HuH-7.5 (cell line): ENCODE measurements at regions not wholly inside any gene's neighbourhood (a gene's known extent, or its start where the extent isn't known, plus 50 kb on each side); places are given as distances from the start of the nearest gene placed in this dataset.
"Not testable (repeated sequence)": the region's sequence is repeated elsewhere in the genome, so short reads cannot be mapped to it uniquely, and the experiment has no call there.

Experiments
- DNase-seq: peaks from one replicate; pipeline ENCODE4 v3.0.0; 2011; ENCODE audit warnings: low spot score

DNA sequence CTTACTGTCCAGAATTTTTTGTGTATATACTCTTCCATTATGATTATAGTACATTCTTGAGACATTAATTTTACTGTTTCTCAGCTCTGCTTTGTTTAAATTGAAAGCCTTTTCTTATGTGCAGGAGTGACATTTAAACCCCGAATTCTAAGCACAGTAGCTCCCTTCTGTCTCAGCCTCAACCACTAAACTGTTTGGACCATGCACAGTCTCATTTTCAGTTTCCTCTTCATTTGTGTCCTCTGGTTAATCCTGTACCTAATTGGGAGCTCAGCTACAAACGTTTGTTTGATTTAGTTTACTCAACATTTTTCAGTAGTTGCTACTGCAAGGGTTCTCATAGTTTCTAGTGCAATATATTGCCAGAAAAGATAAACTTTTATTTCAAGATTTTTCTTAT, 206.3 kb downstream of the SLITRK5 start:
- DNase-seq = no peak

DNA sequence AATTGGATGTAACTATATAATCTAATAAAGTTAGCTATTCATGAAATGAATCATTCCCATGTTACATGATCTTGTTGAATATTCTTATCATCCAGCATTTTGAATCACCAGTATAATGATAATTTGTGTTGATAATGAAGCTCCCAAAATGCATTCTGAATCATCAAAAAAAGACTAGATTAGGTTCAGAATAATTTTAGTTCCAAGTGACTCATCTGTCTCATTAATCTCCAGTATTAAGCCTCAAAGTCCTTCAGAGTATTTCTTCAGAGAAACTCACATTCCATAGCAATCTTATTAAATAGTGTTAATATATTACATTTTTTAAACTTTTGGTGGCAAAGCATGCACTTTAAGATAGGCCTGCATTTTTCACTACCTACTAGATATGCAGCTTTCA, 207.5 kb downstream of the SLITRK5 start:
- no peak for DNase-seq

DNA sequence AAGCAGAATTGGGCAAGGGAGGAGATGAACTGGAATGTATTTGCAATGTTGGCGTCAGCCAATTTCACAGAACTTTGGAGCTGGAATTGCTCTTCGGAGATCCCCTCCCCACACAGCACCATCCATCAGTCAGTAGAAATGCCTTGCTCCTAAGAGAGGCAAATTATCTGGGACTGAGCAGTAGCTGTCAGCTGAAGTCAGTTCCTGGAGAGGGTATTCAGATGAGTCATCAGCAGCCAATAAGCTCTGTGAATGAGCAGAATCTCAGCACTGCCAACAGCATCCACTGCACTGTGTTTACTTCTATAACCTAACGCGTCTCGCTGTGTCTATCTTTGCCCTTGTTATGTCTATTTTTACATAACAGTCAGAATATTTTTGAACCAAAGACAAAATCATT, 213.7 kb downstream of the SLITRK5 start:
- DNase-seq = no peak

DNA sequence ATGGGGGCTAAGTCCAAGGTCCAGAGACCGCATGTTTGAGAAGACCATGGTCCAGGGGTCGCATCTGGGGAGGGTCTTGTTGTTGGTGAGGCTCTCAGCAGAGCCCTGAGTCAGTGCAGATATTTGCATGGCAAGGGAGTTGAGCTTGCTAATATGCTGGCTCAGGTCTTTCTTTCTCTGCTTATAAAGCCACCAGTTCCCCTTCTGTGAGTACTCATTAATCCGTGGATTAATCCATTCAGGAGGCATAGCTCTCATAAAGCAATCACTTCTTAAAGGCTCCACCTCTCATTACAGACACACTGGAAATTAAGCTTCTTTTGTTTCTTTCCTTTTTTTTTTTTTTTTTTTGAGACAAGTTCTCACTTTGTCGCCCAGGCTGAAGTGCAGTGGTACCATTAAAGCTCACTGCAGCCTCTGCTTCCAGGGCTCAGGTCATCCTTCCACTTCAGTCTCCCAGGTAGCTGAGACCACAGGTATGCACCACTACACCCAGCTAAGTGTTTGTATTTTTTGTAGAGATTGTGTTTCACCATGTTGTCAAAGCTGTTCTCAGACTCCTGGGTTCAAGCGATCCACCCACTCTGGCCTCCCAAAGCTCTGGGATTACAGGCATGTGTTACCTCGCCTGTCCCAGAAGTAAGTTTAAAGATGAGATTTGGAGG, 216.4 kb downstream of the SLITRK5 start:
- DNase-seq = no peak

DNA sequence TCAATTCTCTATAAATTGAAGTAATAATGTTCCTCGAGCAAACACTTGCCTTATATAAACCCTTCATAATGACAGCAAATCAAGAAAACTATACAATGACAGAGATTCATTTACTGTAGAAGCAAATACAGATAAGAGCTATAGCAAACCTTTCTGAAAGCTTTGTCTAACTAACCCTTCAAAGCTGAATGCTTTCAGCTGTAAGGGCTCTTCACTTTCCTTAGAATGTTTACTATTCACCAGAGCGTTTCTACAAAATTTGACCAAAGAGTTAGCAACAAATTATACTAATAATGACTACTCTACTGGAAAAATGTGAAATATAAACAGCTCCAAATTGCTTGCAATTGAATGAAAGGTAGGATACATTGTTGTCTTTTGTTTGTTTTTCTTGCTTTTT, 218.1 kb downstream of the SLITRK5 start:
- no peak for DNase-seq

GRCh38 chr13:87893186-87893585, 222.0 kb downstream of the SLITRK5 start:
- DNase-seq = no peak

GRCh38 chr13:87894059-87894458, 222.9 kb downstream of the SLITRK5 start:
- DNase-seq = no peak

DNA sequence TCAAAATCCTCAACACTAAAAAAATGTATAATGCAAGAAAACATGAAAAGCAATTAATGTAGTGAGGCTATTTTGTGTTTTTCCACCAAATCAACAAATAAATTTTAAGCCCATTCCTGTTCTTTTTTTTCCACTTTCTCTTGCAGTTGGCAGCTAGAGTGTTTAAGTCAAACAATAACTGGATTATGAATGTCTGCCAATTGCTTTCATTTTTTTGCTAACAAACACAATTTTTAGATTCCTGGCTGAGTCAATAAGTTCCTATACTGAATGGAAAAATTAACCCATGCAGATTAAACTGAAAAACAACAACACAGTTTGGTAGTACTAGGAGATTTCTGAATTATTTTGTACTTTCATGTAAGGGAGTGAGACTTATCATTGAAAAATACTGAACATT, 232.4 kb downstream of the SLITRK5 start:
- no peak for DNase-seq

DNA sequence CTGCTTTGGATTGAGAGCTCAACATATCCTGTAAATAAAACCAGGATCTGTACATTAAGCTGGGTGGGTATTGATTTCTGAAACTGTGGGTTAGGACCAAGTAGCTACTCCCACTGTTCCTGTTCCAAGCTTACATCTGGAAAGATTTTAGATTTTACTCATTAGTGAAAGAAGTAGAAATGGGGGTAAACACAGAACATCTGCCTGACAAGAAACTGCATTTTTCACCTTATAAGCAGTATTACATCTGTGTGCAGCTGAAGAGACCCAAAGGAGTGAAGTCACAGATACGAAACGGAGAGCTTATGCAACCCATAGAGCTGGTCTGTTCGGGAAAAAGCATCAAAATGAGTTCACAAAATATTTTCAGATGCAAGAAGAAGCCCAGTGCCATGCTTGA, 235.2 kb downstream of the SLITRK5 start:
- DNase-seq = no peak

GRCh38 chr13:87907202-87907601, 236.0 kb downstream of the SLITRK5 start:
- no peak for DNase-seq

DNA sequence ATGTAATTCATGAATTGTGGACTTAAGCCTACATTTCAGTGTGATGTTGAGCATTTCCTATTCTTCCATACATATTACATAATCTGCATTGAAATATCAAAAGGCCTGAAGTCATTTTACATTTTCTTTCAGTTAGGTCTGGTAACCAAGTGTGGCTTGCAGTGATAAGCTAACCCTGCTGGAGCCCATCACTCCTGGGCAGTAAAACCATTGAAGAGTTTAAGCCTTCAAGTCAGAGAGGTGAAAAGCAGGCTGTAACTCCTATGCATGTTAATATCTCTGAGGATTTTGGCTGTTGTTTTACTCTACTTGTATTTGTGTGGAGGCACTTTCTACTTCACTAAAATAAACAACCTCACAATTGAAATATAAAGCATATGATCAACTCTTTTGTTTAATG, 248.8 kb downstream of the SLITRK5 start:
- DNase-seq = no peak

GRCh38 chr13:87923753-87924152, 252.6 kb downstream of the SLITRK5 start:
- DNase-seq = no peak

- DNase-seq = no peak
Measured at GRCh38 chr13:87925006-87925405, 253.8 kb downstream of the SLITRK5 start.

- DNase-seq = no peak
Measured at GRCh38 chr13:87940776-87941175, 269.6 kb downstream of the SLITRK5 start.

DNA sequence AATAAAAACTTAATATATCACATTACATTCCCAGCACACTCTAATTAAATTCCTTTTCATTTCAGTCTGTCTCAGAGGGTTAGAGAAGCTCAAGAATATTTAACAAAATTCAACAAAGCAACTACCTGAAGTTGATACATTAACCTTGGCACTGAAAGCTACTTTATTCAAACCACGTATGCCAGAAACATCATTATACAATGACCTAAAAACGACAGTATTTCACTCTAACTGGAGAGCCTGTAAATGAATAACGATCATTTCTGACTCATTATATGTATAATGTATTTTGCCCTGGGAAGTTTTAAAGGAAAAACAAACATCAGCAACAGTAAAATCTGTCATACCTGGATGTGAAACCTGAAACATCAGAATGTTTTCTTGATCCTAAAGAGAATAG, 270.1 kb downstream of the SLITRK5 start:
- no peak for DNase-seq

DNA sequence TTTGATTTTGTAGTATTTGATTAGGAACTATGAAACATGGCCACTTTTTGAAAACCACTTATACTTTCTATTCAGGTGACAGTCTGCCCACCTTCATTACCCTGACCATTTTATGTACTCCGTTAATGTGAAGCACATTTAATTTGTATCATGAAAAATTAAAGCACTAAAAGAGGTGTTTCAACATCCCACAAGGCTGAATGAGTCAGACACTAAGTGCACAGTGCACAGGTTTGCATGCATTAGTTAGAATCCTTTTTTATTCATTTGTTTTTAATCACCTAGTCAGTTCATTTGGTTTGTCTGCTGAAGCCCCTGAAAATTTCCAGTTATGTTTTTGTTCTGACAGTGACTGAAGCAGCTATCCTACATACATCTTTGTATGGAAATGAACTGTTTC, 271.0 kb downstream of the SLITRK5 start:
- DNase-seq = no peak

GRCh38 chr13:87944038-87944437, 272.9 kb downstream of the SLITRK5 start:
- DNase-seq = no peak

DNA sequence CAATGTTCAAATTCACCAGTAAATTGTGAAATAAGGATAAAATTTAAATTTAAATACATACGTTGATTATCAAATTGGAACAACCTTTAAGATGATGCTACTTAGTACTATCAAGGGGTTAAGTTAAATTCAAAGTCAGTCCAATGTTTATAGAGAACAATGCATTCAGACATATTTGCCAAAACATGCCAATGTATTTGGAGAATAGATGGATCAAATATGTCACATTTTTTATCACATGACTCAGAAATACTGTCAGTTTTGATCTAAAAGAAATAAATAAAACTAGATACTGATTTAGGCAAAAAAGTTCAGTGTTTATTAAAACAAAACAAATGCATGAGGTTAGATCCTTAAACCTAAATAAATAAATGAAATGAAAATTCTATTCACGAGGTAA, 281.2 kb downstream of the SLITRK5 start:
- no peak for DNase-seq

DNA sequence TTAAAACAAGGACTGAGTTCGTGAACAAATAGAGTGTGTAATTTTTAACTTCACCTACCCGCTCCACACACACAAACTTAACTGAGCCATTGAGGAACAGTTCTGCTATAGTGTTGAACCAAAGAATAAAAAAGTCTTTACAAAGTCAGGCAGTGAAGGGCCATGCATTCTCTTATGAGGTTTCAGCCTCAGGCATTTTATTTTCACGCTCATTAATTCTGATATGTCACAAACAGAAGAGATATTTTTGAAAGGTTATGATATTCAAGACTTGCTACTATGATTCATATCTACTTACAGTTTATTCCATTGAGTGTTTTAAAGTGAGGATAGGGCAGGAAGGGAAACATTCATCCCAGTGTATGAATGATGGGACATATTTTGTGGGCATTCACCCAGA, 282.2 kb downstream of the SLITRK5 start:
- DNase-seq = no peak

DNA sequence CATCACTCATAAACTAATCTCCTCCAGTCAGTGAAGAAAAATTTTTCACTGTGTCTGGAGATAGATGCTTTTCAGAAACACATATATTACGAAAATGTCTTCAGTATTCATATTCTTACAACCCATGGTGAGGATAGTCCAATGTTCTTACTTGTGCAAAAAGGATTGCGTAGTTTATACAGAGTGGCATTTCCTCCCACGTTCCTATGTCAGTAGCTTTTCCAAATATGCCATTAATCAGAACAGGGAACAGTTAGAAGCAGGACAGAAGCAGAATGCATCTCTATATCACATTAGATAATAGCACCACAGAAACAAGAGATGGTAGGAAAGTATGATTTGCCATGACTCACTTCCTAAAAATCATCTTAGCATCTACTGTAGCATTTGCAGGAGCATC, 282.9 kb downstream of the SLITRK5 start:
- DNase-seq = no peak

DNA sequence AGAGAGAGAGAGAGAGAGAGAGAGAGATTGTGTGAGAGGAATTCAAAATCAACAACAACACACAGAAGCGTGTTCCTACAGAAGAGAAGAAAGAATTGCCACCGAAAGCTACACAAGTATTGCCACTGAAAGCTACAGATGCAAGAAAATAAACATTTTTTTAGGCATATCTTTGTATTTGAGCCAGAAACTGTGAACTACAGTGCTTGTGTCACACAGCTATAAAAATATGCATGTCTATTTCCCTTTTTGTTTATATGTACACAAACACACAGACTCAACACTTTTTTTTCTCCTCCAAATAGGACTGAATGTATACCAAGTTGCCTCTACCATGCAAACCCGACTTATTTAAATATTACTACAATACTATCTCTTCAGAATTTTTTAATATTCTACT, 290.4 kb downstream of the SLITRK5 start:
- no peak for DNase-seq

DNA sequence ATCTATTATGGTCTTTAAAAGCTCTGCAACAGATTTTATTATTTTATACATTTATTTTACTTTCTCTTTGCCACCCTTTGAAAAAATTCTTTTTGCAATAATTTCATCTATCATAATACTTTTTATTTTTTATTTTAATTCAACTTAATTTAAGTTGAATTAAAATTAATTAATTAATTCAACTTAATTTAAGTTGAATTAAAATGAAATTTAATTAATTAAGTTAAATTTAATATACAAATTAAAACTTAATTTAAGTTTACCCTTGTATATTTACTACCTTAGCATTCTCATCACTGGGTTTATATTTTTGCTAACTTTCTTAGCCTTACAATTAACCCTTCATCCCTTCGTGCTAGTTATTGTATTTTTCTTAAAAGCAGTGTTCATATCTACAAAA, 301.4 kb downstream of the SLITRK5 start:
- no peak for DNase-seq

DNA sequence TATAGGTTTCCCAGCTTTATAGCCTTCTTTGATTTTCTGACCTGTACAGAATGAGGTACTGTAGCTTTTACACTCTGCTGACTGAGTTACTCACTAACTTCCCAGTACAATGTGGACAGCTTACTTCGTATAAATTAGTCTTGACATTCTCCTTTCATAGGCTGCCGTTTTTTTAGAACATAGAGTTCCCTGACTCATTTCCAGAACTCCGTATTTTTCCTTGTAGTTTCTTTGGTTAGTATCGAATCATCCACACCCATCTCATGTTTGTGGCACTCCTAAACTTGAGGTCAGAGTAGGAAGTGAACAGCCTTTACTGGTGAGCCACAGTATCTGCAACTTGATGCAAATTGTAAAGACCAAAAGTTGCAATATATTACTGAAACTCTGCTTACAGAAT, 303.9 kb downstream of the SLITRK5 start:
- DNase-seq = no peak

DNA sequence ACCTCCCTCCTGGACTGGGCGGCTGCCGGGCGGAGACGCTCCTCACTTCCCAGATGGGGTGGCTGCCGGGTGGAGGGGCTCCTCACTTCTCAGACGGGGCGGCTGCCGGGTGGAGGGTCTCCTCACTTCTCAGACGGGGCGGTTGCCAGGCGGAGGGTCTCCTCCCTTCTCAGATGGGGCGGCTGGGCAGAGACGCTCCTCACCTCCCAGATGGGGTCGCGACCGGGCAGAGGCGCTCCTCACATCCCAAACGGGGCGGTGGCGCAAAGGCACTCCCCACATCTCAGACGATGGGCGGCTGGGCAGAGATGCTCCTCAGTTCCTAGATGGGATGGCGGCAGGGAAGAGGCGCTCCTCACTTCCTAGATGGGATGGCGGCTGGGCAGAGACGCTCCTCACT, 305.5 kb downstream of the SLITRK5 start:
- not testable (repeated sequence) for DNase-seq

GRCh38 chr13:87981416-87981815, 310.2 kb downstream of the SLITRK5 start:
- DNase-seq = no peak
